Neural cell (in vitro differentiated cells): ENCODE measurements at regions not wholly inside any gene's neighbourhood (a gene's known extent, or its start where the extent isn't known, plus 50 kb on each side); places are given as distances from the start of the nearest gene placed in this dataset.

ENCODE experiments used
- CTCF ChIP-seq: fragments of 450-650 bp; IDR thresholded peaks from 2 replicates; pipeline ENCODE4 v1.5.1; 2014; ENCODE audit warnings: antibody characterized with exemption, mild to moderate bottlenecking, moderate library complexity; ENCODE audit not compliant: poor library complexity, severe bottlenecking
- EP300 ChIP-seq: fragments of 450-650 bp; conservative IDR thresholded peaks from 2 replicates; pipeline ENCODE4 v1.6.1; 2014; ENCODE audit warnings: antibody characterized with exemption, mild to moderate bottlenecking, moderate library complexity; ENCODE audit not compliant: poor library complexity, severe bottlenecking
- EZH2 ChIP-seq: fragments of 200-600, 300-800 bp; shearing (Covaris generic), sonication (generic); IDR thresholded peaks from 2 replicates; pipeline ENCODE4 v1.6.1; 2014; ENCODE audit warnings: antibody characterized with exemption, low read length, borderline replicate concordance, mild to moderate bottlenecking; ENCODE audit not compliant: insufficient read depth, poor library complexity, severe bottlenecking
- MXI1 ChIP-seq: fragments of 450-650 bp; conservative IDR thresholded peaks from 2 replicates; pipeline ENCODE4 v1.6.1; 2014; ENCODE audit warnings: antibody characterized with exemption, mild to moderate bottlenecking; ENCODE audit not compliant: poor library complexity, severe bottlenecking
- POLR2AphosphoS5 ChIP-seq: IDR thresholded peaks from 2 replicates; pipeline ENCODE4 v1.6.1; 2012
- RAD21 ChIP-seq: fragments of 450-650 bp; conservative IDR thresholded peaks from 2 replicates; pipeline ENCODE4 v1.6.1; 2014; ENCODE audit warnings: antibody characterized with exemption, mild to moderate bottlenecking, moderate library complexity
- REST ChIP-seq: IDR thresholded peaks from 2 replicates; pipeline ENCODE4 v1.6.1; 2012; ENCODE audit warnings: borderline replicate concordance
- SMC3 ChIP-seq: fragments of 450-650 bp; conservative IDR thresholded peaks from 2 replicates; pipeline ENCODE4 v1.6.1; 2014; ENCODE audit warnings: antibody characterized with exemption, mild to moderate bottlenecking, moderate library complexity; ENCODE audit not compliant: poor library complexity
- TAF1 ChIP-seq: IDR thresholded peaks from 2 replicates; pipeline ENCODE4 v1.6.1; 2012; ENCODE audit warnings: low read depth

- TF ChIP-seq CTCF (no peak), EZH2 (no peak), REST (no peak), POLR2AphosphoS5 (no peak), EP300 (no peak), TAF1 (no peak), MXI1 (no peak), SMC3 (no peak), RAD21 (no peak)
These were observed 81.3 kb upstream of the FRY start for GRCh38 chr13:31950111-31950815.
